GM23338 (cell line): ENCODE measurements at regions not wholly inside any gene's neighbourhood (a gene's known extent, or its start where the extent isn't known, plus 50 kb on each side); places are given as distances from the start of the nearest gene placed in this dataset.

Experiments
- ATAC-seq: fragments of 200-7000 bp; cut with Tn5 transposase; 3 replicates; pipeline ENCODE4 v1.9.1; 2020
- DNase-seq: peaks from one replicate; pipeline ENCODE4 v3.0.0-alpha.2; 2015; ENCODE audit warnings: low spot score
- H2AFZ ChIP-seq: fragments of 200-600 bp; sonication (generic); 2 replicates; pipeline ENCODE4 v1.8.0; 2016; ENCODE audit warnings: antibody characterized with exemption, mild to moderate bottlenecking, moderate library complexity
- H3F3A ChIP-seq: fragments of 200-600 bp; sonication (generic); replicated peaks from 2 replicates; pipeline ENCODE4 v1.8.0; 2017; ENCODE audit warnings: antibody characterized with exemption, mixed run types, low read depth
- H3K27ac ChIP-seq: fragments of 200-600 bp; sonication (generic); 2 replicates; pipeline ENCODE4 v1.6.1; 2016; ENCODE audit warnings: low read depth
- H3K27me3 ChIP-seq: fragments of 200-600 bp; sonication (generic); 2 replicates; pipeline ENCODE4 v1.8.0; 2016; ENCODE audit warnings: mild to moderate bottlenecking, mixed run types, moderate library complexity; ENCODE audit not compliant: insufficient read depth
- H3K36me3 ChIP-seq: fragments of 200-600 bp; sonication (generic); 2 replicates; pipeline ENCODE4 v1.8.0; 2016; ENCODE audit warnings: mild to moderate bottlenecking; ENCODE audit not compliant: insufficient read depth
- H3K4me1 ChIP-seq: fragments of 200-600 bp; sonication (generic); 2 replicates; pipeline ENCODE4 v1.8.0; 2016; ENCODE audit warnings: mild to moderate bottlenecking, moderate library complexity; ENCODE audit not compliant: insufficient read depth
- H3K4me2 ChIP-seq: fragments of 200-600 bp; sonication (generic); 2 replicates; pipeline ENCODE4 v1.7.1; 2017; ENCODE audit warnings: mixed run types
- H3K4me3 ChIP-seq: fragments of 200-600 bp; sonication (generic); 2 replicates; pipeline ENCODE4 v1.6.1; 2016; ENCODE audit warnings: mixed run types
- H3K79me2 ChIP-seq: fragments of 200-600 bp; sonication (generic); replicated peaks from 2 replicates; pipeline ENCODE4 v1.8.0; 2017; ENCODE audit warnings: mild to moderate bottlenecking; ENCODE audit not compliant: insufficient read depth
- H3K9me2 ChIP-seq: fragments of 200-600 bp; sonication (generic); 2 replicates; pipeline ENCODE4 v1.8.0; 2017; ENCODE audit not compliant: insufficient read depth
- H4K20me1 ChIP-seq: fragments of 200-600 bp; sonication (generic); replicated peaks from 2 replicates; pipeline ENCODE4 v1.8.0; 2017; ENCODE audit warnings: mild to moderate bottlenecking; ENCODE audit not compliant: insufficient read depth
- H3K27ac Mint-ChIP-seq: 2 replicates; pipeline ENCODE4 v1.8.0; 2020; ENCODE audit warnings: inconsistent platforms, mild to moderate bottlenecking, moderate library complexity, mixed read lengths
- H3K27me3 Mint-ChIP-seq: 3 replicates; pipeline ENCODE4 v1.8.0; 2022; ENCODE audit warnings: low read depth, mild to moderate bottlenecking, moderate library complexity, mixed read lengths, inconsistent platforms; ENCODE audit not compliant: insufficient read depth, poor library complexity
- H3K36me3 Mint-ChIP-seq: 3 replicates; pipeline ENCODE4 v1.8.0; 2021; ENCODE audit warnings: low read depth, mild to moderate bottlenecking, inconsistent platforms, moderate library complexity, mixed read lengths
- H3K4me1 Mint-ChIP-seq: 3 replicates; pipeline ENCODE4 v1.8.0; 2020; ENCODE audit warnings: mild to moderate bottlenecking, inconsistent platforms, mixed read lengths
- H3K4me3 Mint-ChIP-seq: 3 replicates; pipeline ENCODE4 v1.8.0; 2021; ENCODE audit warnings: moderate library complexity, mild to moderate bottlenecking, inconsistent platforms, mixed read lengths
- H3K9me3 Mint-ChIP-seq: 3 replicates; pipeline ENCODE4 v1.8.0; 2020; ENCODE audit warnings: moderate library complexity, mild to moderate bottlenecking, inconsistent platforms, mixed read lengths
- CREB1 ChIP-seq: fragments of 250-450 bp; sonication (Bioruptor Pico); IDR thresholded peaks from 2 replicates; pipeline ENCODE4 v1.5.0; 2020; ENCODE audit warnings: low read depth, mild to moderate bottlenecking, moderate library complexity
- EZH2 ChIP-seq: fragments of 200-600 bp; sonication (generic); IDR thresholded peaks from one replicate; pipeline ENCODE4 v1.8.0; 2017; ENCODE audit warnings: antibody characterized with exemption, mild to moderate bottlenecking, low read depth; ENCODE audit not compliant: unreplicated experiment
- EZH2phosphoT487 ChIP-seq: fragments of 200-600 bp; sonication (generic); IDR thresholded peaks from one replicate; pipeline ENCODE4 v1.8.1; 2018; ENCODE audit warnings: antibody characterized with exemption; ENCODE audit not compliant: unreplicated experiment
- POLR2AphosphoS5 ChIP-seq: IDR thresholded peaks from 2 replicates; pipeline ENCODE4 v1.6.1; 2016; ENCODE audit warnings: antibody characterized with exemption, low read depth
- REST ChIP-seq: IDR thresholded peaks from one replicate; pipeline ENCODE4 v1.6.1; 2018; ENCODE audit warnings: antibody characterized with exemption; ENCODE audit not compliant: unreplicated experiment
- ZNF114 ChIP-seq: fragments of 250-450 bp; sonication (Bioruptor Pico); IDR thresholded peaks from 2 replicates; pipeline ENCODE4 v1.5.0; 2020; ENCODE audit warnings: mild to moderate bottlenecking, moderate library complexity
- TF ChIP-seq, protein P1 (sequence below), 2 experiments: fragments of 200-600 bp in 1 of 2; sonication (generic) in 1 of 2; conservative IDR thresholded peaks; 2 replicates each; pipeline versions ENCODE4 v1.5.1 to v1.6.1; 2016 to 2017; ENCODE audit warnings: antibody characterized with exemption in 2 of 2, low read depth in 2 of 2, mild to moderate bottlenecking in 2 of 2, moderate library complexity in 1 of 2
- TF ChIP-seq, protein P2 (sequence below): IDR thresholded peaks from 2 replicates; pipeline ENCODE4 v1.6.1; 2016; ENCODE audit warnings: antibody characterized with exemption

- TF ChIP-seq, protein P1, sequence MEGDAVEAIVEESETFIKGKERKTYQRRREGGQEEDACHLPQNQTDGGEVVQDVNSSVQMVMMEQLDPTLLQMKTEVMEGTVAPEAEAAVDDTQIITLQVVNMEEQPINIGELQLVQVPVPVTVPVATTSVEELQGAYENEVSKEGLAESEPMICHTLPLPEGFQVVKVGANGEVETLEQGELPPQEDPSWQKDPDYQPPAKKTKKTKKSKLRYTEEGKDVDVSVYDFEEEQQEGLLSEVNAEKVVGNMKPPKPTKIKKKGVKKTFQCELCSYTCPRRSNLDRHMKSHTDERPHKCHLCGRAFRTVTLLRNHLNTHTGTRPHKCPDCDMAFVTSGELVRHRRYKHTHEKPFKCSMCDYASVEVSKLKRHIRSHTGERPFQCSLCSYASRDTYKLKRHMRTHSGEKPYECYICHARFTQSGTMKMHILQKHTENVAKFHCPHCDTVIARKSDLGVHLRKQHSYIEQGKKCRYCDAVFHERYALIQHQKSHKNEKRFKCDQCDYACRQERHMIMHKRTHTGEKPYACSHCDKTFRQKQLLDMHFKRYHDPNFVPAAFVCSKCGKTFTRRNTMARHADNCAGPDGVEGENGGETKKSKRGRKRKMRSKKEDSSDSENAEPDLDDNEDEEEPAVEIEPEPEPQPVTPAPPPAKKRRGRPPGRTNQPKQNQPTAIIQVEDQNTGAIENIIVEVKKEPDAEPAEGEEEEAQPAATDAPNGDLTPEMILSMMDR (conservative IDR thresholded peaks at IDR 0.05; ENCODE audit: low read depth in 2 of 2) = no peak
These were observed 261.3 kb upstream of the MEIS1 start (continued) for GRCh38 chr2:66173645-66174044.

- H3K9me2 ChIP-seq = peaks cover 16% of the 10 kb centered on the region; the same call in 1 of the 2 replicates
- no peaks in the 10 kb centered on the region for H3K36me3 ChIP-seq
- no peaks in the 10 kb centered on the region for H3K27me3 ChIP-seq
- no peak overlapping the region; the same call in 1 of the 2 replicates for H2AFZ ChIP-seq
- H3K79me2 ChIP-seq = no peaks in the 10 kb centered on the region
- H3K27me3 Mint-ChIP-seq = no peaks in the 10 kb centered on the region
- H4K20me1 ChIP-seq = no peaks in the 10 kb centered on the region
- H3K4me3 Mint-ChIP-seq = no peak overlapping the region
- no peaks in the 10 kb centered on the region for H3K36me3 Mint-ChIP-seq
- H3K4me1 Mint-ChIP-seq = no peaks in the 10 kb centered on the region
- H3K9me3 Mint-ChIP-seq = no peaks in the 10 kb centered on the region
- no peaks in the 10 kb centered on the region for H3K4me1 ChIP-seq
- H3K4me3 ChIP-seq = no peak overlapping the region
- ATAC-seq (no peak), DNase-seq (no peak)
- no peak overlapping the region for H3K4me2 ChIP-seq
- H3K27ac ChIP-seq = no peak overlapping the region
- no peak overlapping the region for H3K27ac Mint-ChIP-seq
- no peak for TF ChIP-seq EZH2
- TF ChIP-seq REST = no peak
- no peak for TF ChIP-seq EZH2phosphoT487
- no peak for TF ChIP-seq ZNF114
- TF ChIP-seq, protein P2, sequence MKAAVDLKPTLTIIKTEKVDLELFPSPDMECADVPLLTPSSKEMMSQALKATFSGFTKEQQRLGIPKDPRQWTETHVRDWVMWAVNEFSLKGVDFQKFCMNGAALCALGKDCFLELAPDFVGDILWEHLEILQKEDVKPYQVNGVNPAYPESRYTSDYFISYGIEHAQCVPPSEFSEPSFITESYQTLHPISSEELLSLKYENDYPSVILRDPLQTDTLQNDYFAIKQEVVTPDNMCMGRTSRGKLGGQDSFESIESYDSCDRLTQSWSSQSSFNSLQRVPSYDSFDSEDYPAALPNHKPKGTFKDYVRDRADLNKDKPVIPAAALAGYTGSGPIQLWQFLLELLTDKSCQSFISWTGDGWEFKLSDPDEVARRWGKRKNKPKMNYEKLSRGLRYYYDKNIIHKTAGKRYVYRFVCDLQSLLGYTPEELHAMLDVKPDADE = no peak
- TF ChIP-seq CREB1 (CRISPR knock-in tag) = no peak
- no peak for TF ChIP-seq POLR2AphosphoS5
- H3F3A ChIP-seq = no peaks in the 10 kb centered on the region
These were observed 263.4 kb upstream of the MEIS1 start for GRCh38 chr2:66171530-66171929.
